HepG2 (cell line): ENCODE measurements at regions not wholly inside any gene's neighbourhood (a gene's known extent, or its start where the extent isn't known, plus 50 kb on each side); places are given as distances from the start of the nearest gene placed in this dataset.

Experiments used
- AFF4 ChIP-seq: sonication (generic); formaldehyde crosslinking; IDR thresholded peaks from 2 replicates; pipeline ENCODE4 v1.4.0; 2020; ENCODE audit warnings: missing genetic modification reagents
- HMGXB4 ChIP-seq, 2 experiments: sonication (generic) in 1 of 2; formaldehyde crosslinking in 1 of 2; IDR thresholded peaks; 2 replicates each; pipeline versions ENCODE4 v1.4.0 to v1.6.1; 2018 to 2020; ENCODE audit warnings: missing genetic modification reagents in 2 of 2, borderline replicate concordance in 1 of 2, low read depth in 1 of 2, mild to moderate bottlenecking in 1 of 2, missing biosample characterization in 1 of 2
- KDM4B ChIP-seq: sonication (generic); formaldehyde crosslinking; IDR thresholded peaks from 2 replicates; pipeline ENCODE4 v1.4.0; 2020; ENCODE audit warnings: missing genetic modification reagents
- KDM5B ChIP-seq: sonication (generic); formaldehyde crosslinking; IDR thresholded peaks from 2 replicates; pipeline ENCODE4 v1.4.0; 2020; ENCODE audit warnings: missing genetic modification reagents, mild to moderate bottlenecking, borderline replicate concordance
- SNAPC4 ChIP-seq: sonication (generic); formaldehyde crosslinking; IDR thresholded peaks from 2 replicates; pipeline ENCODE4 v1.4.0; 2020; ENCODE audit warnings: mild to moderate bottlenecking, missing genetic modification reagents
- THAP9 ChIP-seq: sonication (generic); formaldehyde crosslinking; IDR thresholded peaks from 2 replicates; pipeline ENCODE4; 2020; ENCODE audit warnings: missing genetic modification reagents, mild to moderate bottlenecking, borderline replicate concordance
- TRAFD1 ChIP-seq: sonication (generic); formaldehyde crosslinking; IDR thresholded peaks from 2 replicates; pipeline ENCODE4 v1.5.1; 2020; ENCODE audit warnings: missing genetic modification reagents, mild to moderate bottlenecking, borderline replicate concordance
- ZMYM4 ChIP-seq: sonication (generic); formaldehyde crosslinking; IDR thresholded peaks from 2 replicates; pipeline ENCODE4 v1.8.1; 2023; ENCODE audit warnings: mild to moderate bottlenecking, missing genetic modification reagents
- ZNF20 ChIP-seq: sonication (generic); formaldehyde crosslinking; IDR thresholded peaks from 2 replicates; pipeline ENCODE4 v1.4.0; 2020; ENCODE audit warnings: mild to moderate bottlenecking, moderate library complexity, missing genetic modification reagents
- ZNF451 ChIP-seq: sonication (generic); formaldehyde crosslinking; IDR thresholded peaks from 2 replicates; pipeline ENCODE4 v1.5.0; 2020; ENCODE audit warnings: mild to moderate bottlenecking, missing genetic modification reagents
- ZNF597 ChIP-seq: sonication (generic); formaldehyde crosslinking; IDR thresholded peaks from 2 replicates; pipeline ENCODE4 v1.5.0; 2020; ENCODE audit warnings: missing genetic modification reagents
- ZNF746 ChIP-seq: sonication (generic); formaldehyde crosslinking; IDR thresholded peaks from 2 replicates; pipeline ENCODE4 v1.8.0; 2022; ENCODE audit warnings: mild to moderate bottlenecking, missing genetic modification reagents

GRCh38 chr13:80742033-80742432 is 401.1 kb upstream of the SPRY2 start (continued):
- TF ChIP-seq AFF4 (CRISPR knock-in tag) = no peak
- TF ChIP-seq ZNF451 (CRISPR knock-in tag) = no peak
- no peak for TF ChIP-seq KDM4B (CRISPR knock-in tag)
- no peak for TF ChIP-seq HMGXB4 (CRISPR knock-in tag; IDR thresholded peaks at IDR 0.05; ENCODE audit: borderline replicate concordance in 1 of 2, low read depth in 1 of 2)
- no peak for TF ChIP-seq SNAPC4 (CRISPR knock-in tag)
- TF ChIP-seq THAP9 (CRISPR knock-in tag) = no peak
- TF ChIP-seq ZMYM4 (CRISPR knock-in tag) = no peak
- no peak for TF ChIP-seq ZNF20 (CRISPR knock-in tag)
- no peak for TF ChIP-seq TRAFD1 (CRISPR knock-in tag)
- TF ChIP-seq ZNF597 (CRISPR knock-in tag) = no peak
- no peak for TF ChIP-seq ZNF746 (CRISPR knock-in tag)
- TF ChIP-seq KDM5B (CRISPR knock-in tag) = no peak
